Liver (tissue), 3 donors: ENCODE measurements at regions not wholly inside any gene's neighbourhood (a gene's known extent, or its start where the extent isn't known, plus 50 kb on each side); places are given as distances from the start of the nearest gene placed in this dataset.

Experiments
- ATF3 ChIP-seq: IDR thresholded peaks from 2 replicates; pipeline ENCODE4 v1.6.1; 2016; ENCODE audit warnings: antibody characterized with exemption
- CTCF ChIP-seq: fragments of 150-350 bp; IDR thresholded peaks from 2 replicates; pipeline ENCODE4 v1.5.1; 2017; ENCODE audit warnings: improper control_type of control experiment, low read depth, low read length; ENCODE audit not compliant: missing input control
- MAX ChIP-seq: IDR thresholded peaks from 2 replicates; pipeline ENCODE4 v1.6.1; 2016; ENCODE audit warnings: antibody characterized with exemption
- SP1 ChIP-seq: IDR thresholded peaks from 2 replicates; pipeline ENCODE4 v1.6.1; 2018; ENCODE audit warnings: antibody characterized with exemption, mild to moderate bottlenecking
- TAF1 ChIP-seq: conservative IDR thresholded peaks from 2 replicates; pipeline ENCODE4 v1.6.1; 2016; ENCODE audit warnings: antibody characterized with exemption, mild to moderate bottlenecking
- donor health status: healthy.
- donor health status: healthy.

GRCh38 chr12:127445581-127446139 is 821.3 kb upstream of the TMEM132C start:
- TF ChIP-seq SP1 (no peak), CTCF (no peak), MAX (no peak), ATF3 (no peak), TAF1 (no peak)
